ENCODE measurements at regions not wholly inside any gene's neighbourhood (a gene's known extent, or its start where the extent isn't known, plus 50 kb on each side); places are given as distances from the start of the nearest gene placed in this dataset.

GRCh38 chr11:69940246-69940610, 121.0 kb upstream of the FGF3 start:
- H3K4me3 ChIP-seq (ENCODE audit: low read depth, poor library complexity, severe bottlenecking): no peak overlapping the region
- TF ChIP-seq POLR2A (IDR thresholded peaks at IDR 0.05): no peak
- TF ChIP-seq, protein P1, sequence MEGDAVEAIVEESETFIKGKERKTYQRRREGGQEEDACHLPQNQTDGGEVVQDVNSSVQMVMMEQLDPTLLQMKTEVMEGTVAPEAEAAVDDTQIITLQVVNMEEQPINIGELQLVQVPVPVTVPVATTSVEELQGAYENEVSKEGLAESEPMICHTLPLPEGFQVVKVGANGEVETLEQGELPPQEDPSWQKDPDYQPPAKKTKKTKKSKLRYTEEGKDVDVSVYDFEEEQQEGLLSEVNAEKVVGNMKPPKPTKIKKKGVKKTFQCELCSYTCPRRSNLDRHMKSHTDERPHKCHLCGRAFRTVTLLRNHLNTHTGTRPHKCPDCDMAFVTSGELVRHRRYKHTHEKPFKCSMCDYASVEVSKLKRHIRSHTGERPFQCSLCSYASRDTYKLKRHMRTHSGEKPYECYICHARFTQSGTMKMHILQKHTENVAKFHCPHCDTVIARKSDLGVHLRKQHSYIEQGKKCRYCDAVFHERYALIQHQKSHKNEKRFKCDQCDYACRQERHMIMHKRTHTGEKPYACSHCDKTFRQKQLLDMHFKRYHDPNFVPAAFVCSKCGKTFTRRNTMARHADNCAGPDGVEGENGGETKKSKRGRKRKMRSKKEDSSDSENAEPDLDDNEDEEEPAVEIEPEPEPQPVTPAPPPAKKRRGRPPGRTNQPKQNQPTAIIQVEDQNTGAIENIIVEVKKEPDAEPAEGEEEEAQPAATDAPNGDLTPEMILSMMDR (IDR thresholded peaks at IDR 0.05): no peak
- intact Hi-C loops (cut with DNase I; ENCODE audit: low total_unique reads): no loop called here
- WGBS, 2 donors: 78 to 79% methylated on average over 6 of the region's 6 CpGs
- DNase-seq (ENCODE audit: low spot score in 2 of 2): no peak

- no peak overlapping the region for H3K4me3 ChIP-seq (ENCODE audit: low read depth, poor library complexity, severe bottlenecking)
- 77 to 80% methylated on average over 13 to 15 of the region's 15 CpGs for WGBS, 2 donors
- TF ChIP-seq, protein P1 (IDR thresholded peaks at IDR 0.05): no peak
- TF ChIP-seq POLR2A (IDR thresholded peaks at IDR 0.05): no peak
- no peak for DNase-seq (ENCODE audit: low spot score in 2 of 2)
- intact Hi-C loops (cut with DNase I; ENCODE audit: low total_unique reads): no loop called here
Measured at GRCh38 chr11:69941546-69942332, 122.5 kb upstream of the FGF3 start.

GRCh38 chr11:69942333-69942820, 123.2 kb upstream of the FGF3 start:
- intact Hi-C loops (cut with DNase I; ENCODE audit: low total_unique reads): no loop called here
- no peak overlapping the region for H3K4me3 ChIP-seq (ENCODE audit: low read depth, poor library complexity, severe bottlenecking)
- no peak for TF ChIP-seq POLR2A (IDR thresholded peaks at IDR 0.05)
- TF ChIP-seq, protein P1 (IDR thresholded peaks at IDR 0.05): no peak
- WGBS, 2 donors: 85 to 88% methylated on average over 9 of the region's 9 CpGs
- no peak for DNase-seq (ENCODE audit: low spot score in 2 of 2)

- no peak overlapping the region for H3K4me3 ChIP-seq (ENCODE audit: low read depth, poor library complexity, severe bottlenecking)
- 69 to 74% methylated on average over 6 of the region's 6 CpGs for WGBS, 2 donors
- intact Hi-C loops (cut with DNase I; ENCODE audit: low total_unique reads): no loop called here
- no peak for TF ChIP-seq POLR2A (IDR thresholded peaks at IDR 0.05)
- TF ChIP-seq, protein P1 (IDR thresholded peaks at IDR 0.05): no peak
- no peak for DNase-seq (ENCODE audit: low spot score in 2 of 2)
Measured at GRCh38 chr11:69943066-69943465, 123.8 kb upstream of the FGF3 start.

- 58 to 77% methylated on average over 10 of the region's 11 CpGs for WGBS, 2 donors
- no peak for DNase-seq (ENCODE audit: low spot score in 2 of 2)
- TF ChIP-seq POLR2A (IDR thresholded peaks at IDR 0.05): no peak
- TF ChIP-seq, protein P1 (IDR thresholded peaks at IDR 0.05): no peak
- intact Hi-C loops (cut with DNase I; ENCODE audit: low total_unique reads): no loop called here
- no peak overlapping the region for H3K4me3 ChIP-seq (ENCODE audit: low read depth, poor library complexity, severe bottlenecking)
Measured at GRCh38 chr11:69943506-69943905, 124.3 kb upstream of the FGF3 start.
